GM12872 (cell line): ENCODE measurements at regions not wholly inside any gene's neighbourhood (a gene's known extent, or its start where the extent isn't known, plus 50 kb on each side); places are given as distances from the start of the nearest gene placed in this dataset.

Source experiments
- TF ChIP-seq, protein P1 (sequence below): IDR thresholded peaks from 3 replicates; pipeline ENCODE4 v1.5.1; 2011; ENCODE audit warnings: low read depth, mild to moderate bottlenecking, low read length, moderate library complexity; ENCODE audit not compliant: insufficient read depth

DNA sequence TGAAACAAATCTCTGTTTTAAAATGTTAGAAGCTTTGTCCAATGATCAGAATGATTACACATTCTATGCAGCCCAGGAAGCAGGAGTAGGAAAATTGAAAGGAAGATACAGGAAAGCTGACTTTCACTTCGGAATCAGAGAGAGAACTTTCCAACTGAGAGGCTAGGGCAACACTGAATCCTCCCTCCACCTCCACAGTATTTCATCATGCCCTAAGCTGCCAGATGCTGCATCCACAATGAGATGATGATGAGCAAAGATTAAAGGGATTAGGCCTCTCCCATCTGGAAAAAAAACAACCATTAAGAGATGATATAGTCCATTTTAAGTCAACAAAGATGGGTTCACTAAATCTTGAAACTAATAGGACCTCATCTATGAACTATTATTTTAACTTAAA, 215.6 kb downstream of the GPR37 start:
- TF ChIP-seq, protein P1, sequence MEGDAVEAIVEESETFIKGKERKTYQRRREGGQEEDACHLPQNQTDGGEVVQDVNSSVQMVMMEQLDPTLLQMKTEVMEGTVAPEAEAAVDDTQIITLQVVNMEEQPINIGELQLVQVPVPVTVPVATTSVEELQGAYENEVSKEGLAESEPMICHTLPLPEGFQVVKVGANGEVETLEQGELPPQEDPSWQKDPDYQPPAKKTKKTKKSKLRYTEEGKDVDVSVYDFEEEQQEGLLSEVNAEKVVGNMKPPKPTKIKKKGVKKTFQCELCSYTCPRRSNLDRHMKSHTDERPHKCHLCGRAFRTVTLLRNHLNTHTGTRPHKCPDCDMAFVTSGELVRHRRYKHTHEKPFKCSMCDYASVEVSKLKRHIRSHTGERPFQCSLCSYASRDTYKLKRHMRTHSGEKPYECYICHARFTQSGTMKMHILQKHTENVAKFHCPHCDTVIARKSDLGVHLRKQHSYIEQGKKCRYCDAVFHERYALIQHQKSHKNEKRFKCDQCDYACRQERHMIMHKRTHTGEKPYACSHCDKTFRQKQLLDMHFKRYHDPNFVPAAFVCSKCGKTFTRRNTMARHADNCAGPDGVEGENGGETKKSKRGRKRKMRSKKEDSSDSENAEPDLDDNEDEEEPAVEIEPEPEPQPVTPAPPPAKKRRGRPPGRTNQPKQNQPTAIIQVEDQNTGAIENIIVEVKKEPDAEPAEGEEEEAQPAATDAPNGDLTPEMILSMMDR: no peak

DNA sequence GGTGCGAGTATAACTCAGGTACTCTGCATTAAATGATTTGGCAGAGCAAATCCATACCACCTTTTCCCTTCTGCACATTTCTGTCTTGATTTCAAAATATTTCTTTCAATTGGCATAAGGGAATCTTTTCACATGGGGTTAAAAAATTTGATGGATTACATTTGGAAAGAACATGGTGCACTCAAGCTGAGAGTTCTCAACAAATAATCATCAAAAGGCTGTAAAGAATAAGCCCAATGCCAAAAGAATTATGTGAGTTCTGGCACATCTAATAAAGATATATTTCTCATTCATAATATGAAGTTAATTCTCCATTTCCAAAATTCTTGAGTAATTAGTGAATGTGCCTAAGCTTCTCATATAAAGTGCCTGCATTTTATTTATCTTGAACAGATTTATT, 223.1 kb downstream of the GPR37 start:
- TF ChIP-seq, protein P1: no peak

DNA sequence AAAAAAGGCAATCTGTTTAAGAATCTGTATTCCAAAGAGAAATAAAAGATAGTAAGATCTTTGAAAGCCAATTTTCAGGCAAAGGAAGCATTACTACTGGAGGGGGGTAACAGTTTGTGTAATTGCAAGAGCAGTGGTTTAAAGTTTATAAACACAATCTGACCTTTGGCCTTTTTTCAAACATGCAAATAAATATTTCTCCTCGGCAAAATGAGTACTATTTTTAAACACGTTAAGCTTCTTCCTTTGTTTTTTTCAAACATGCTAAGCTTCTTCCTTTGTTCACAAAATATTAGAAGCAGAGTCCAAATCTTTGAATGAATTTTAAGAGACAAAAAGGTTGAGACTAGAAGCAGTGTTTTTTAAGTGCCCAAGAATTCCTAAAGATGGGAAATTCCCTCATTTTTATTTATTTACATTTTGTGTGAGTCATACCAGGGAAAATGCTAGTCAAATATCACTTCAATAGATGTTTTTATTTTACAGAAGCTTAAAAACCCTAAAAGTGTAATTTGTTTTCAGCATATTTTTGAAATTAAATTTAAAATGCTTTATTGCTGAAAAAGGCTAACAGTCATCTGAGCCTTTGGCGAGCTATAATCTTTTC, 229.3 kb downstream of the GPR37 start:
- TF ChIP-seq, protein P1: no peak

DNA sequence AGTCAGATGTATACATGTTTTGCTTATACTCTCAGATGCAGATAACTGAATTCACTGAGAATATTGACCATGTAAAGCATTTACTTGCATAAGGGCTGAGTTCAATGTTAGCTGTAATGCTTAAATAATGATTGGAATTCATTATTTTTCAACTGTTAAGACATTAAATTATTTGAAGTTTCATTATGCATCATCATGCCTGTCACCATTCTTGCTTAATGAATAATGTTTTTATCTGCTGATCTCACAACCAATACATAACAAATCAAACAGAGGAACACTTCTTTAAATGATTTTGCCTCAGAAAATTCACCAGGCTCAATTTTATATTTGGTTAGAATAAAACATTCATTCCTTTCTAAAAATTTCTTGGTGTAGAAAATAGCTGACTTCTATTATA, 233.4 kb downstream of the GPR37 start:
- TF ChIP-seq, protein P1: no peak

DNA sequence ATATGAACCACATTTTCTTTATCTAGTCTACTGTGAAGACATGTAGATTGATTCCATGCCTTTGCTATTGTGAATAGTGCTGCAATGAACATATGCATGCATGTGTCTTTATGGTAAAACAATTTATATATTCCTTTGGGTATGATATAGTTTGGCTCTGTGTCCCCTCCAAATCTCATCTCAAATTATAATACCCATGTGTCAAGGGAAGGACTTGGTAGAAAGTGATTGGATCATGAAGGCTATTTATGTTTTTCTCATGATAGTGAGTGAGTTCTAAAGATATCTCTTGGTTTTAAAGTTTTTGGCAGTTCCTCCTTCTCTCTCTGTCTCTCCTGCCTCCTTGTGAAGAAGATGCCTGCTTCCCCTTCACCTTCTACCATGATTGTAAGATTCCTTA, 248.7 kb downstream of the GPR37 start:
- TF ChIP-seq, protein P1: no peak

DNA sequence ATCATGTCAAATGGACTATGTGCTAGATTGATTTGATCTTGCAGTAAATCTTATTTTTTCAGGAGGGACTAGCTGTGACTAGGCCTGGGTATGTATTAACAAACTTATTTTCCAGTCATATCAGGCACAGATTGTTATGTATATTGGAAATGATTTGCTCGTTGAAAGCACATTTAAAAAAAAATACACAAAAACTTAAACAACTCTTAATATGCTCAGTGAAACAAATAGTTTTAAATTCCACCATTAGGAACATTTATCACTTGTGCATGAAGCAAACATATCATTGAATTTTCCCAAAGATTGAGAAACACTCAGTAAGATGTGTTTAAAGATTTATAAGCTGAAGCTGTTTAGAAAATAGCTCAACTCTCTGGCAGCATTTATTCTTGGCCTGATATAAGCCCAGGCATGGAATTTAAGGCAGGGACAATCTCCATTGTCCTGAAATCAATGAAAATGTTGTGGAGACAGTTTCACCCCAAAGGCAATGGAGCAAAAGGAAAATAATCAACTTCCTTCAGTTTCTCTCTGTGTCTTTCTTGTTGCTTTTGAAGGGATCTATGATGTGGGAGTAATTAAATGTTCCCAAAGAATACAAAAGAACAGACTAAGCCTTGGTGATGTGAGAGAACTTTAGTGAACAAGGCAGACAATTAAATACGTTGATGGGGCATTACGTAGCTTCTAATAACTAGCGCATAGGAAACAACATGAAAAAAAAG, 250.3 kb downstream of the GPR37 start:
- TF ChIP-seq, protein P1: no peak

DNA sequence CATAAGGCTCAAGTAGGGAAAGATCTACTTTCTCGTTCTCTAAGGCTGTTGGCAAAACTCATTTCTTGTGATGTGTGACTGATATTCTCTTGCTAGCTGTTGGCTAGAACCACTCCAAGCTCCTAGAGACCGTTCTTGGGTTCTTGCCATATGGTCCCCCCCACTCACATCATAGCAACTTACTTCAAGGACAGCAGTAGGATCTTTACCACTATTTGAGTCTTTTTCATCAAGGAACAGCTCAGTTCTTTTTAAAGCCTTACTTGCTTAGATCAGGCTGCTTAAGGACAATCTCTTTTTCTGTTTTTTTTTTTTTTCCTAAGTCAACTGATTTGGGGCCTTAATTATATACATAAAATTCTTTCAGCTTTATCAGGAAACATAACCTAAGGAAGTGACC, 251.1 kb downstream of the GPR37 start:
- TF ChIP-seq, protein P1: no peak
